ENCODE measurements at regions not wholly inside any gene's neighbourhood (a gene's known extent, or its start where the extent isn't known, plus 50 kb on each side); places are given as distances from the start of the nearest gene placed in this dataset.
"Not testable (repeated sequence)": the region's sequence is repeated elsewhere in the genome, so short reads cannot be mapped to it uniquely, and the experiment has no call there.

DNA sequence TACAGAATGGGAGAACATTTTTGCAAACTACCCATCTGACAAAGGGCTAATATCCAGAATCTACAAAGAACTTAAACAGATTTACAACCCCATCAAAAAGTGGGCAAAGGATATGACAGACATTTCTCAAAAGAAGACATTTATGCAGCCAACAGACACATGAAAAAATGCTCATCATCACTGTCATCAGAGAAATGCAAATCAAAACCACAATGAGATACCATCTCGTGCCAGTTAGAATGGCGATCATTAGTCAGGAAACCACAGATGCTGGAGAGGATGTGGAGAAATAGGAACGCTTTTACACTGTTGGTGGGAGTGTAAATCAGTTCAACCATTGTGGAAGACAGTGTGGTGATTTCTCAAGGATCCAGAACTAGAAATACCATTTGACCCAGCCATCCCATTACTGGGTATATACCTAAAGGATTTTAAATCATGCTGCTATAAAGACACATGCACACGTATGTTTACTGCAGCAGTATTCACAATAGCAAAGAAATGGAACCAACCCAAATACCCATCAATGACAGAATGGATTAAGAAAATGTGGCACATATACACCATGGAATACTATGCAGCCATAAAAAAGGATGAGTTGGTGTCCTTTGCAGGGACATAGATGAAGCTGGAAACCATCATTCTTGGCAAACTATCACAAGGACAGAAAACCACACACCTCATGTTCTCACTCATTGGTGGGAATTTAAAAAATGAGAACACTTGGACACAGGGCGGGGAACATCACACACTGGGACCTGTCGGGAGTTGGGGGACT is 317.7 kb upstream of the THBS1 start:
- in situ Hi-C loops (cut with HindIII; ENCODE audit: low pct_unique_long_range_greater_than_20kb, low sequenced_read_pairs); H3K4me3 ChIP-seq (ENCODE audit: low read depth in 2 of 2, low read length in 2 of 2); H3K36me3 ChIP-seq (ENCODE audit: control insufficient read depth, insufficient read depth, low read length); CTCF ChIA-PET; ATAC-seq; POLR2A ChIA-PET; H3K27me3 ChIP-seq (ENCODE audit: control insufficient read depth, insufficient read depth, low read length); H3K27ac ChIP-seq (ENCODE audit: low read length); H3K9me3 ChIP-seq (ENCODE audit: control insufficient read depth, insufficient read depth, low read depth, low read length); DNase-seq (ENCODE audit: low read depth, low spot score); H3K4me1 ChIP-seq (ENCODE audit: control insufficient read depth, insufficient read depth, low read length); intact Hi-C loops (cut with micrococcal nuclease; ENCODE audit: unreplicated experiment); BruUV-seq (replicated peaks): not testable (repeated sequence)

DNA sequence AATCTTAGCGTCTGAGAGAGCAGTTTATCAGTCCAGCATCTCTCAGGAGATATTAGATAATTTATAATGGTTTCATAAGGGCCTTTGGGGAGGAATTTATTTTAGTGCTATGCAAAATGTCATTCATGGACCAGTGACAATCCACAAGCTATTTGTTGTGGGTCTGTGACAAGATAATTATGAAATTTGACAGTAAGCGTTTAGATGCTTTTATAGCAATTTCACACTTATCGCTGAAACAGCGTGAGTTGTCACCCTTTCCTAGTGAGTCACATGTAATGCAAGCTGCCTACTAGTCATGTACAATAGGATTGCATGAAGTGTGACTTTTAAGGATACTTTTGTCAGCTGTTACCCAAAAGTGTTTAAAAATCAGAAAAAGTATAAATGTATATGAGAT is 315.6 kb upstream of the THBS1 start:
- TF ChIP-seq, protein P1, sequence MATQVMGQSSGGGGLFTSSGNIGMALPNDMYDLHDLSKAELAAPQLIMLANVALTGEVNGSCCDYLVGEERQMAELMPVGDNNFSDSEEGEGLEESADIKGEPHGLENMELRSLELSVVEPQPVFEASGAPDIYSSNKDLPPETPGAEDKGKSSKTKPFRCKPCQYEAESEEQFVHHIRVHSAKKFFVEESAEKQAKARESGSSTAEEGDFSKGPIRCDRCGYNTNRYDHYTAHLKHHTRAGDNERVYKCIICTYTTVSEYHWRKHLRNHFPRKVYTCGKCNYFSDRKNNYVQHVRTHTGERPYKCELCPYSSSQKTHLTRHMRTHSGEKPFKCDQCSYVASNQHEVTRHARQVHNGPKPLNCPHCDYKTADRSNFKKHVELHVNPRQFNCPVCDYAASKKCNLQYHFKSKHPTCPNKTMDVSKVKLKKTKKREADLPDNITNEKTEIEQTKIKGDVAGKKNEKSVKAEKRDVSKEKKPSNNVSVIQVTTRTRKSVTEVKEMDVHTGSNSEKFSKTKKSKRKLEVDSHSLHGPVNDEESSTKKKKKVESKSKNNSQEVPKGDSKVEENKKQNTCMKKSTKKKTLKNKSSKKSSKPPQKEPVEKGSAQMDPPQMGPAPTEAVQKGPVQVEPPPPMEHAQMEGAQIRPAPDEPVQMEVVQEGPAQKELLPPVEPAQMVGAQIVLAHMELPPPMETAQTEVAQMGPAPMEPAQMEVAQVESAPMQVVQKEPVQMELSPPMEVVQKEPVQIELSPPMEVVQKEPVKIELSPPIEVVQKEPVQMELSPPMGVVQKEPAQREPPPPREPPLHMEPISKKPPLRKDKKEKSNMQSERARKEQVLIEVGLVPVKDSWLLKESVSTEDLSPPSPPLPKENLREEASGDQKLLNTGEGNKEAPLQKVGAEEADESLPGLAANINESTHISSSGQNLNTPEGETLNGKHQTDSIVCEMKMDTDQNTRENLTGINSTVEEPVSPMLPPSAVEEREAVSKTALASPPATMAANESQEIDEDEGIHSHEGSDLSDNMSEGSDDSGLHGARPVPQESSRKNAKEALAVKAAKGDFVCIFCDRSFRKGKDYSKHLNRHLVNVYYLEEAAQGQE (IDR thresholded peaks at IDR 0.05; ENCODE audit: insufficient read depth in 1 of 2, low read depth in 2 of 2, low read length in 1 of 2): no peak
- TF ChIP-seq POLR2AphosphoS5 (IDR thresholded peaks at IDR 0.05; ENCODE audit: low read depth, low read length) (no peak), SIN3A (IDR thresholded peaks at IDR 0.05; ENCODE audit: borderline replicate concordance, insufficient read depth, low read depth, low read length) (no peak), TCF7L2 (IDR thresholded peaks at IDR 0.05; ENCODE audit: low read depth, low read length) (no peak)
- TF ChIP-seq, protein P2, sequence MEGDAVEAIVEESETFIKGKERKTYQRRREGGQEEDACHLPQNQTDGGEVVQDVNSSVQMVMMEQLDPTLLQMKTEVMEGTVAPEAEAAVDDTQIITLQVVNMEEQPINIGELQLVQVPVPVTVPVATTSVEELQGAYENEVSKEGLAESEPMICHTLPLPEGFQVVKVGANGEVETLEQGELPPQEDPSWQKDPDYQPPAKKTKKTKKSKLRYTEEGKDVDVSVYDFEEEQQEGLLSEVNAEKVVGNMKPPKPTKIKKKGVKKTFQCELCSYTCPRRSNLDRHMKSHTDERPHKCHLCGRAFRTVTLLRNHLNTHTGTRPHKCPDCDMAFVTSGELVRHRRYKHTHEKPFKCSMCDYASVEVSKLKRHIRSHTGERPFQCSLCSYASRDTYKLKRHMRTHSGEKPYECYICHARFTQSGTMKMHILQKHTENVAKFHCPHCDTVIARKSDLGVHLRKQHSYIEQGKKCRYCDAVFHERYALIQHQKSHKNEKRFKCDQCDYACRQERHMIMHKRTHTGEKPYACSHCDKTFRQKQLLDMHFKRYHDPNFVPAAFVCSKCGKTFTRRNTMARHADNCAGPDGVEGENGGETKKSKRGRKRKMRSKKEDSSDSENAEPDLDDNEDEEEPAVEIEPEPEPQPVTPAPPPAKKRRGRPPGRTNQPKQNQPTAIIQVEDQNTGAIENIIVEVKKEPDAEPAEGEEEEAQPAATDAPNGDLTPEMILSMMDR (IDR thresholded peaks at IDR 0.05): no peak
- intact Hi-C loops (cut with micrococcal nuclease; ENCODE audit: unreplicated experiment) (no loop called here), in situ Hi-C loops (cut with HindIII; ENCODE audit: low pct_unique_long_range_greater_than_20kb, low sequenced_read_pairs) (no loop called here)
- POLR2A ChIA-PET: no interaction called here
- H3K27me3 ChIP-seq (ENCODE audit: control insufficient read depth, insufficient read depth, low read length): no peaks in the 10 kb centered on the region
- no peak for ATAC-seq
- no peaks in the 10 kb centered on the region for H3K36me3 ChIP-seq (ENCODE audit: control insufficient read depth, insufficient read depth, low read length)
- H3K27ac ChIP-seq (ENCODE audit: low read length): no peak overlapping the region
- DNase-seq (ENCODE audit: low read depth, low spot score): no peak
- no peaks in the 10 kb centered on the region for H3K9me3 ChIP-seq (ENCODE audit: control insufficient read depth, insufficient read depth, low read depth, low read length)
- no peak overlapping the region for H3K4me3 ChIP-seq (ENCODE audit: low read depth in 2 of 2, low read length in 2 of 2)
- CTCF ChIA-PET: no interaction called here
- no TSS peak for BruUV-seq (replicated peaks)
- no peaks in the 10 kb centered on the region for H3K4me1 ChIP-seq (ENCODE audit: control insufficient read depth, insufficient read depth, low read length)

DNA sequence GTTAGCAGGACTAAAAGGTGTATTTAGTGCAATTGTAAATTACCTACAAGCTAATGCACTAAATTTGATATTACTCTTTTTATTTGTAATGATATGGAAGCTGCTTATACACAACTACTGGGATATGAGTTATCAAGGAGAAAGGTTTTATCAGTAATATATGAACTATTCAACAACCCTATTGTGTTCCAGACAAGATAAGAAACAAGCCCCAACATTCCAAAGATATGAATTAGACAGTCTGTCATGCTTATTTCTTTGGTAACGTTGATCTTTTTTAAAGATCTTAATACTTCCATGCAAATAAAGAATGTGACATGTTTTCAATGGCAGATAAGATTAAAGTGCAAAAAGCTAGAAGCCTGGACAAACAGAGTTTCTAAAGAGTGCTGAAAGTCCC is 314.0 kb upstream of the THBS1 start:
- H3K27me3 ChIP-seq (ENCODE audit: control insufficient read depth, insufficient read depth, low read length): no peaks in the 10 kb centered on the region
- ChIA-PET POLR2A (no interaction called here), CTCF (no interaction called here)
- H3K4me3 ChIP-seq (ENCODE audit: low read depth in 2 of 2, low read length in 2 of 2): no peak overlapping the region
- intact Hi-C loops (cut with micrococcal nuclease; ENCODE audit: unreplicated experiment): no loop called here
- DNase-seq (ENCODE audit: low read depth, low spot score) (no peak), ATAC-seq (no peak)
- H3K36me3 ChIP-seq (ENCODE audit: control insufficient read depth, insufficient read depth, low read length): no peaks in the 10 kb centered on the region
- in situ Hi-C loops (cut with HindIII; ENCODE audit: low pct_unique_long_range_greater_than_20kb, low sequenced_read_pairs): no loop called here
- no peaks in the 10 kb centered on the region for H3K9me3 ChIP-seq (ENCODE audit: control insufficient read depth, insufficient read depth, low read depth, low read length)
- TF ChIP-seq, protein P1 (IDR thresholded peaks at IDR 0.05; ENCODE audit: insufficient read depth in 1 of 2, low read depth in 2 of 2, low read length in 1 of 2): no peak
- TF ChIP-seq POLR2AphosphoS5 (IDR thresholded peaks at IDR 0.05; ENCODE audit: low read depth, low read length) (no peak), TCF7L2 (IDR thresholded peaks at IDR 0.05; ENCODE audit: low read depth, low read length) (no peak)
- TF ChIP-seq, protein P2 (IDR thresholded peaks at IDR 0.05): no peak
- H3K27ac ChIP-seq (ENCODE audit: low read length): no peak overlapping the region
- H3K4me1 ChIP-seq (ENCODE audit: control insufficient read depth, insufficient read depth, low read length): no peaks in the 10 kb centered on the region
- no TSS peak for BruUV-seq (replicated peaks)

Data from Panc1 (cell line).